CD14-positive monocyte (primary cell): ENCODE measurements at regions not wholly inside any gene's neighbourhood (a gene's known extent, or its start where the extent isn't known, plus 50 kb on each side); places are given as distances from the start of the nearest gene placed in this dataset.

Experiments used
- DNase-seq, 3 donors: peaks; one replicate each; pipeline ENCODE4 v3.0.0-alpha.2; 2011 to 2022
- H2AFZ ChIP-seq: 2 replicates; pipeline ENCODE4 v1.6.0; 2012; ENCODE audit warnings: mild to moderate bottlenecking, low read depth, low read length, inconsistent platforms; ENCODE audit not compliant: insufficient read depth, poor library complexity, severe bottlenecking
- H3K27ac ChIP-seq, 2 donors: 1 replicate in 1 of 2; 2 replicates in 1 of 2; pipeline ENCODE4 v1.5.1; 2012 to 2013; ENCODE audit warnings: low read length in 2 of 2, control low read depth in 1 of 2, inconsistent platforms in 1 of 2, low read depth in 1 of 2, mild to moderate bottlenecking in 1 of 2
- H3K27me3 ChIP-seq, 2 donors: one replicate each; pipeline versions ENCODE4 v1.6.0 to v1.6.1; 2011 to 2013; ENCODE audit warnings: low read length in 2 of 2; ENCODE audit not compliant: control insufficient read depth in 2 of 2, insufficient read depth in 2 of 2
- H3K36me3 ChIP-seq, 2 donors: replicated peaks in 1 of 2; 1 replicate in 1 of 2; 2 replicates in 1 of 2; pipeline versions ENCODE4 v1.5.1 to v1.6.1; 2012 to 2013; ENCODE audit warnings: low read length in 2 of 2, control low read depth in 1 of 2, inconsistent platforms in 1 of 2, mild to moderate bottlenecking in 1 of 2; ENCODE audit not compliant: insufficient read depth in 2 of 2, control insufficient read depth in 1 of 2
- H3K4me1 ChIP-seq, 2 donors: 1 replicate in 1 of 2; 2 replicates in 1 of 2; pipeline versions ENCODE4 v1.5.1 to v1.6.1; 2012 to 2013; ENCODE audit warnings: low read length in 2 of 2, control low read depth in 1 of 2, inconsistent platforms in 1 of 2, mild to moderate bottlenecking in 1 of 2, moderate library complexity in 1 of 2; ENCODE audit not compliant: insufficient read depth in 2 of 2, control insufficient read depth in 1 of 2
- H3K4me2 ChIP-seq: replicated peaks from 2 replicates; pipeline ENCODE3; 2012; ENCODE audit warnings: low read length, moderate library complexity, mild to moderate bottlenecking; ENCODE audit not compliant: poor library complexity, severe bottlenecking; ENCODE audit errors: extremely low read depth
- H3K4me3 ChIP-seq, 3 experiments: fragments of 200-600 bp in 1 of 3; sonication (generic) in 1 of 3; replicated peaks in 1 of 3; 1 replicate in 2 of 3; 2 replicates in 1 of 3; pipeline ENCODE4 v1.5.1; 2011 to 2013; ENCODE audit warnings: low read length in 3 of 3, mild to moderate bottlenecking in 3 of 3, control low read depth in 2 of 3, low read depth in 2 of 3, inconsistent platforms in 1 of 3, moderate library complexity in 1 of 3
- H3K79me2 ChIP-seq: 2 replicates; pipeline ENCODE4 v1.6.0; 2012; ENCODE audit warnings: mild to moderate bottlenecking, control low read depth, inconsistent platforms, low read length, moderate library complexity; ENCODE audit not compliant: insufficient read depth
- H3K9ac ChIP-seq: 2 replicates; pipeline ENCODE4 v1.6.0; 2017; ENCODE audit warnings: low read length, mild to moderate bottlenecking; ENCODE audit not compliant: insufficient read depth, poor library complexity, severe bottlenecking
- H3K9me3 ChIP-seq, 2 donors: replicated peaks in 1 of 2; 1 replicate in 1 of 2; 2 replicates in 1 of 2; pipeline versions ENCODE4 v1.5.1 to v1.6.1; 2012 to 2013; ENCODE audit warnings: low read length in 2 of 2, control low read depth in 1 of 2; ENCODE audit not compliant: control insufficient read depth in 1 of 2, insufficient read depth in 1 of 2
- H4K20me1 ChIP-seq: 2 replicates; pipeline ENCODE4 v1.6.0; 2012; ENCODE audit warnings: mild to moderate bottlenecking, low read length, control low read depth, moderate library complexity; ENCODE audit not compliant: insufficient read depth
- H3K27ac Mint-ChIP-seq, 7 donors: one replicate each; pipeline ENCODE4 v1.8.0; 2020; ENCODE audit warnings: mild to moderate bottlenecking in 7 of 7, mixed read lengths in 7 of 7, moderate library complexity in 6 of 7, inconsistent platforms in 2 of 7
- H3K27me3 Mint-ChIP-seq, 3 donors: one replicate each; pipeline ENCODE4 v1.8.0; 2021 to 2022; ENCODE audit warnings: low read depth in 3 of 3, mild to moderate bottlenecking in 3 of 3, mixed read lengths in 3 of 3, moderate library complexity in 3 of 3, inconsistent platforms in 1 of 3
- H3K36me3 Mint-ChIP-seq, 2 donors: one replicate each; pipeline ENCODE4 v1.8.0; 2020; ENCODE audit warnings: mixed read lengths in 2 of 2, inconsistent platforms in 1 of 2, mild to moderate bottlenecking in 1 of 2
- H3K4me1 Mint-ChIP-seq: one replicate; pipeline ENCODE4 v1.8.0; 2020; ENCODE audit warnings: mild to moderate bottlenecking, mixed read lengths
- H3K4me3 Mint-ChIP-seq, 2 donors: one replicate each; pipeline ENCODE4 v1.8.0; 2020; ENCODE audit warnings: mild to moderate bottlenecking in 2 of 2, mixed read lengths in 2 of 2, moderate library complexity in 1 of 2
- H3K9me3 Mint-ChIP-seq, 7 donors: one replicate each; pipeline ENCODE4 v1.8.0; 2020 to 2022; ENCODE audit warnings: mixed read lengths in 7 of 7, mild to moderate bottlenecking in 6 of 7, moderate library complexity in 6 of 7, inconsistent platforms in 2 of 7
- WGBS: methylation state at CpG from one replicate; pipeline ENCODE4 v1.1.5; 2013; ENCODE audit warnings: missing lambda C conversion rate; ENCODE audit not compliant: insufficient coverage; 5-methylcytosine and 5-hydroxymethylcytosine counted together
- intact Hi-C, 2 donors: fragments of 100-400 bp; cut with micrococcal nuclease; formaldehyde crosslinking; loops; one replicate each; pipeline versions ENCODE4 v1.15.0 to v1.15.1; 2023
- TF ChIP-seq, protein P1 (sequence below): fragments of 200-600 bp; IDR thresholded peaks from one replicate; pipeline ENCODE4 v1.8.0; 2022; ENCODE audit warnings: antibody characterized with exemption, mild to moderate bottlenecking

GRCh38 chr5:115386657-115387056, 90.2 kb upstream of the CCDC112 start:
- intact Hi-C loops: no loop called here

GRCh38 chr5:115384587-115385375, 88.3 kb upstream of the CCDC112 start:
- Histone ChIP-seq H3K27me3 (peaks cover 2% of the 10 kb centered on the region in 2 donors), H3K27ac (no peak overlapping the region), H3K4me2 (no peak overlapping the region), H2AFZ (no peak overlapping the region), H3K9me3 (no peaks in the 10 kb centered on the region), H3K79me2 (no peaks in the 10 kb centered on the region), H3K36me3 (no peaks in the 10 kb centered on the region), H4K20me1 (no peaks in the 10 kb centered on the region), H3K4me1 (no peaks in the 10 kb centered on the region), H3K4me3 (no peak overlapping the region), H3K9ac (no peak overlapping the region)
- intact Hi-C loops: no loop called here
- Mint-ChIP-seq H3K27me3 (peaks cover 0 to 4% (median 2%) of the 10 kb centered on the region in 3 donors), H3K4me3 (no peak overlapping the region), H3K9me3 (no peaks in the 10 kb centered on the region), H3K27ac (no peak overlapping the region), H3K4me1 (no peaks in the 10 kb centered on the region), H3K36me3 (no peaks in the 10 kb centered on the region)
- no peak for DNase-seq
- WGBS: no CpG with 5 or more reads among the region's 1 CpG
- TF ChIP-seq, protein P1, sequence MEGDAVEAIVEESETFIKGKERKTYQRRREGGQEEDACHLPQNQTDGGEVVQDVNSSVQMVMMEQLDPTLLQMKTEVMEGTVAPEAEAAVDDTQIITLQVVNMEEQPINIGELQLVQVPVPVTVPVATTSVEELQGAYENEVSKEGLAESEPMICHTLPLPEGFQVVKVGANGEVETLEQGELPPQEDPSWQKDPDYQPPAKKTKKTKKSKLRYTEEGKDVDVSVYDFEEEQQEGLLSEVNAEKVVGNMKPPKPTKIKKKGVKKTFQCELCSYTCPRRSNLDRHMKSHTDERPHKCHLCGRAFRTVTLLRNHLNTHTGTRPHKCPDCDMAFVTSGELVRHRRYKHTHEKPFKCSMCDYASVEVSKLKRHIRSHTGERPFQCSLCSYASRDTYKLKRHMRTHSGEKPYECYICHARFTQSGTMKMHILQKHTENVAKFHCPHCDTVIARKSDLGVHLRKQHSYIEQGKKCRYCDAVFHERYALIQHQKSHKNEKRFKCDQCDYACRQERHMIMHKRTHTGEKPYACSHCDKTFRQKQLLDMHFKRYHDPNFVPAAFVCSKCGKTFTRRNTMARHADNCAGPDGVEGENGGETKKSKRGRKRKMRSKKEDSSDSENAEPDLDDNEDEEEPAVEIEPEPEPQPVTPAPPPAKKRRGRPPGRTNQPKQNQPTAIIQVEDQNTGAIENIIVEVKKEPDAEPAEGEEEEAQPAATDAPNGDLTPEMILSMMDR: no peak

More at GRCh38 chr5:115386657-115387056, 90.2 kb upstream of the CCDC112 start:
- H3K4me1 ChIP-seq: no peaks in the 10 kb centered on the region
- peaks cover 2% of the 10 kb centered on the region in 2 donors for H3K27me3 ChIP-seq
- no peak overlapping the region for H3K27ac ChIP-seq
- Mint-ChIP-seq H3K27ac (no peak overlapping the region), H3K36me3 (no peaks in the 10 kb centered on the region), H3K4me1 (no peaks in the 10 kb centered on the region), H3K9me3 (no peaks in the 10 kb centered on the region), H3K27me3 (peaks cover 2 to 4% (median 2%) of the 10 kb centered on the region in 3 donors), H3K4me3 (no peak overlapping the region)
- H3K9ac ChIP-seq: no peak overlapping the region
- H3K4me3 ChIP-seq: no peak overlapping the region
- no CpG with 5 or more reads among the region's 2 CpGs for WGBS
- no peaks in the 10 kb centered on the region for H3K36me3 ChIP-seq
- H2AFZ ChIP-seq: no peak overlapping the region
- H3K79me2 ChIP-seq: no peaks in the 10 kb centered on the region
- TF ChIP-seq, protein P1: no peak
- H4K20me1 ChIP-seq: no peaks in the 10 kb centered on the region
- no peaks in the 10 kb centered on the region for H3K9me3 ChIP-seq
- no peak overlapping the region for H3K4me2 ChIP-seq
- no peak for DNase-seq
